Suprapubic skin (tissue), 4 donors: ENCODE measurements at regions not wholly inside any gene's neighbourhood (a gene's known extent, or its start where the extent isn't known, plus 50 kb on each side); places are given as distances from the start of the nearest gene placed in this dataset.

ENCODE experiments used
- POLR2A ChIP-seq, 2 donors: fragments of 450-650 bp; IDR thresholded peaks; one replicate each; pipeline ENCODE4 v1.6.1; 2017; ENCODE audit warnings: antibody characterized with exemption in 2 of 2, mild to moderate bottlenecking in 2 of 2, moderate library complexity in 2 of 2
- POLR2AphosphoS5 ChIP-seq, 3 donors: sonication (generic); formaldehyde crosslinking; IDR thresholded peaks; one replicate each; pipeline ENCODE4 v1.6.1; 2017; ENCODE audit warnings: antibody characterized with exemption in 3 of 3
- TF ChIP-seq, protein P1 (sequence below), 2 donors: fragments of 200-600 bp in 1 of 2; fragments of 450-650 bp in 1 of 2; sonication (generic) in 1 of 2; IDR thresholded peaks; one replicate each; pipeline ENCODE4 v1.5.1; 2016 to 2019; ENCODE audit warnings: antibody characterized with exemption in 2 of 2, mild to moderate bottlenecking in 1 of 2, moderate library complexity in 1 of 2

DNA sequence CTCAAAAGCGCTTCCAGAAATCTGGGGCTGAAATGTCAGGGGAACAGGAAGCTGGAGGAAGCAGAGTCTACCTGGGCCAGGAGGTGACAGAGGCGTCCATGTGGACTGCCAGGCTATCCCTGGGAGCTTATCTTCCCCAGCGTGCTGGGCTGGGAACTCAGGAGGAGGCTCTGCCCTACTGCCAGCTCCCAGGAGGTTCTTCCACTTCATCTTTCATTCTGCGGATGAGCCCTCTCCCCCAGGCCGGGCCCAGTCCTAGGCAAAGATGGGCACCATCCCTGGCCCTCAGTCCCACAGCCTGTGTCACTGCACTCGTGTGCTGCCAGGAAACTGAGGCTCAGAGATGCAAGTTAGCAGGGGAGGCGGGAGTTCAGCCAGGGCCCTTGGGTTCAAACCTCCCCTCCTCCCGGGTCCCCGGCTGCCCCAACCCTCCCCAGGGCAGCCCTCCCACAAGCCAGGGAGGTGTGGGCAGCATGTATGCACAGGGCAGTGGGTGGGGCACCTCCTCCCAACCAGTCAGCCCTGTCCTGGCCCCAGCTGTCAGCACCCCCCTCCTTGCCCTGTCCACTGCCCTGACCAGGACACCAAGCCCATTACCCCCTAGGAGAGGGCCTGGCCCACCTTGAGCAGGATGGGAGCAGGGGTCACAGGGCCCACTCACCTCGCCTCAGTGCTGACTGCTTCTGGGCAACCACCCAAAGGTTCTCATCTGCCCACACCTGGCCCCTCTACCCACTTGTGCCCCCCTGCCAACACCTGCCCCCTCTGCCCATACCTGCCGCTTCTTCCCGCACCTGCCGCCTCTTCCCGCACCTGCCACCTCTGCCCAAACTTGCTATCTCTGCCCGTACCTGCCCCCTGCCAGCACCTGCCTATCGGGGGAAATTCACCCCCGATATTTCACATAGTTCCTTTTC is 226.0 kb downstream of the NPHP4 start:
- TF ChIP-seq, protein P1, sequence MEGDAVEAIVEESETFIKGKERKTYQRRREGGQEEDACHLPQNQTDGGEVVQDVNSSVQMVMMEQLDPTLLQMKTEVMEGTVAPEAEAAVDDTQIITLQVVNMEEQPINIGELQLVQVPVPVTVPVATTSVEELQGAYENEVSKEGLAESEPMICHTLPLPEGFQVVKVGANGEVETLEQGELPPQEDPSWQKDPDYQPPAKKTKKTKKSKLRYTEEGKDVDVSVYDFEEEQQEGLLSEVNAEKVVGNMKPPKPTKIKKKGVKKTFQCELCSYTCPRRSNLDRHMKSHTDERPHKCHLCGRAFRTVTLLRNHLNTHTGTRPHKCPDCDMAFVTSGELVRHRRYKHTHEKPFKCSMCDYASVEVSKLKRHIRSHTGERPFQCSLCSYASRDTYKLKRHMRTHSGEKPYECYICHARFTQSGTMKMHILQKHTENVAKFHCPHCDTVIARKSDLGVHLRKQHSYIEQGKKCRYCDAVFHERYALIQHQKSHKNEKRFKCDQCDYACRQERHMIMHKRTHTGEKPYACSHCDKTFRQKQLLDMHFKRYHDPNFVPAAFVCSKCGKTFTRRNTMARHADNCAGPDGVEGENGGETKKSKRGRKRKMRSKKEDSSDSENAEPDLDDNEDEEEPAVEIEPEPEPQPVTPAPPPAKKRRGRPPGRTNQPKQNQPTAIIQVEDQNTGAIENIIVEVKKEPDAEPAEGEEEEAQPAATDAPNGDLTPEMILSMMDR (IDR thresholded peaks at IDR 0.05), result no peak
- no peak for TF ChIP-seq POLR2A (IDR thresholded peaks at IDR 0.05)
- no peak for TF ChIP-seq POLR2AphosphoS5 (IDR thresholded peaks at IDR 0.05)
